ENCODE measurements at regions not wholly inside any gene's neighbourhood (a gene's known extent, or its start where the extent isn't known, plus 50 kb on each side); places are given as distances from the start of the nearest gene placed in this dataset.

- no peak for TF ChIP-seq CTCF (IDR thresholded peaks at IDR 0.05; ENCODE audit: low read depth, low read length, poor library complexity, severe bottlenecking)
- TF ChIP-seq EZH2phosphoT487 (IDR thresholded peaks at IDR 0.05; ENCODE audit: borderline replicate concordance, low read length): no peak
- Histone ChIP-seq H3K36me3 (ENCODE audit: control insufficient read depth, low read length) (no peaks in the 10 kb centered on the region), H3K27ac (ENCODE audit: low read depth, low read length) (no peak overlapping the region)
Observed at GRCh38 chr1:166327886-166328285, 161.1 kb upstream of the FAM78B start.

GRCh38 chr1:166328956-166329355, 162.2 kb upstream of the FAM78B start:
- Histone ChIP-seq H3K4me2 (ENCODE audit: low read length) (no peak overlapping the region), H3K4me3 (ENCODE audit: low read length) (no peak overlapping the region), H3K36me3 (ENCODE audit: control insufficient read depth, low read length) (no peaks in the 10 kb centered on the region), H3K27ac (ENCODE audit: low read depth, low read length) (no peak overlapping the region), H3K79me2 (ENCODE audit: control insufficient read depth, low read length) (no peaks in the 10 kb centered on the region), H3F3A (ENCODE audit: control insufficient read depth, insufficient read depth) (no peaks in the 10 kb centered on the region), H3K9me3 (ENCODE audit: control insufficient read depth, insufficient read depth, low read length) (no peaks in the 10 kb centered on the region), H3K27me3 (ENCODE audit: control insufficient read depth, low read length) (no peaks in the 10 kb centered on the region), H3K4me1 (ENCODE audit: control insufficient read depth, low read length) (no peaks in the 10 kb centered on the region), H3K9me2 (replicated peaks; ENCODE audit: control insufficient read depth, low read length) (no peaks in the 10 kb centered on the region), H4K20me1 (ENCODE audit: control insufficient read depth, insufficient read depth, low read depth, low read length) (no peaks in the 10 kb centered on the region)
- TF ChIP-seq EZH2phosphoT487 (IDR thresholded peaks at IDR 0.05; ENCODE audit: borderline replicate concordance, low read length) (no peak), CTCF (IDR thresholded peaks at IDR 0.05; ENCODE audit: low read depth, low read length, poor library complexity, severe bottlenecking) (no peak)

More at GRCh38 chr1:166327886-166328285, 161.1 kb upstream of the FAM78B start:
- H4K20me1 ChIP-seq (ENCODE audit: control insufficient read depth, insufficient read depth, low read depth, low read length): no peaks in the 10 kb centered on the region
- no peaks in the 10 kb centered on the region for H3K27me3 ChIP-seq (ENCODE audit: control insufficient read depth, low read length)
- no peaks in the 10 kb centered on the region for H3K4me1 ChIP-seq (ENCODE audit: control insufficient read depth, low read length)
- no peaks in the 10 kb centered on the region for H3K79me2 ChIP-seq (ENCODE audit: control insufficient read depth, low read length)
- H3K9me3 ChIP-seq (ENCODE audit: control insufficient read depth, insufficient read depth, low read length): no peaks in the 10 kb centered on the region
- no peak overlapping the region for H3K4me2 ChIP-seq (ENCODE audit: low read length)
- H3F3A ChIP-seq (ENCODE audit: control insufficient read depth, insufficient read depth): no peaks in the 10 kb centered on the region
- no peaks in the 10 kb centered on the region for H3K9me2 ChIP-seq (replicated peaks; ENCODE audit: control insufficient read depth, low read length)
- no peak overlapping the region for H3K4me3 ChIP-seq (ENCODE audit: low read length)

GRCh38 chr1:166330096-166330495, 163.3 kb upstream of the FAM78B start:
- no peaks in the 10 kb centered on the region for H3K79me2 ChIP-seq (ENCODE audit: control insufficient read depth, low read length)
- H3F3A ChIP-seq (ENCODE audit: control insufficient read depth, insufficient read depth): no peaks in the 10 kb centered on the region
- TF ChIP-seq CTCF (IDR thresholded peaks at IDR 0.05; ENCODE audit: low read depth, low read length, poor library complexity, severe bottlenecking): no peak
- no peak for TF ChIP-seq EZH2phosphoT487 (IDR thresholded peaks at IDR 0.05; ENCODE audit: borderline replicate concordance, low read length)
- no peaks in the 10 kb centered on the region for H3K27me3 ChIP-seq (ENCODE audit: control insufficient read depth, low read length)
- no peak overlapping the region for H3K4me2 ChIP-seq (ENCODE audit: low read length)
- H3K9me3 ChIP-seq (ENCODE audit: control insufficient read depth, insufficient read depth, low read length): no peaks in the 10 kb centered on the region
- H3K4me1 ChIP-seq (ENCODE audit: control insufficient read depth, low read length): no peaks in the 10 kb centered on the region
- H3K9me2 ChIP-seq (replicated peaks; ENCODE audit: control insufficient read depth, low read length): no peaks in the 10 kb centered on the region
- no peaks in the 10 kb centered on the region for H3K36me3 ChIP-seq (ENCODE audit: control insufficient read depth, low read length)
- no peak overlapping the region for H3K27ac ChIP-seq (ENCODE audit: low read depth, low read length)
- H3K4me3 ChIP-seq (ENCODE audit: low read length): no peak overlapping the region
- no peaks in the 10 kb centered on the region for H4K20me1 ChIP-seq (ENCODE audit: control insufficient read depth, insufficient read depth, low read depth, low read length)

GRCh38 chr1:166338105-166338504, 171.3 kb upstream of the FAM78B start:
- Histone ChIP-seq H3K27me3 (ENCODE audit: control insufficient read depth, low read length) (no peaks in the 10 kb centered on the region; the same call in 1 of the 2 replicates), H3K79me2 (ENCODE audit: control insufficient read depth, low read length) (no peaks in the 10 kb centered on the region)

More at GRCh38 chr1:166338105-166338504, 171.3 kb upstream of the FAM78B start:
- Histone ChIP-seq H3K27ac (ENCODE audit: low read depth, low read length) (no peak overlapping the region), H4K20me1 (ENCODE audit: control insufficient read depth, insufficient read depth, low read depth, low read length) (no peaks in the 10 kb centered on the region), H3K9me3 (ENCODE audit: control insufficient read depth, insufficient read depth, low read length) (no peaks in the 10 kb centered on the region), H3K4me2 (ENCODE audit: low read length) (no peak overlapping the region), H3K4me3 (ENCODE audit: low read length) (no peak overlapping the region), H3K36me3 (ENCODE audit: control insufficient read depth, low read length) (no peaks in the 10 kb centered on the region), H3F3A (ENCODE audit: control insufficient read depth, insufficient read depth) (no peaks in the 10 kb centered on the region), H3K9me2 (replicated peaks; ENCODE audit: control insufficient read depth, low read length) (no peaks in the 10 kb centered on the region), H3K4me1 (ENCODE audit: control insufficient read depth, low read length) (no peaks in the 10 kb centered on the region)
- no peak for TF ChIP-seq EZH2phosphoT487 (IDR thresholded peaks at IDR 0.05; ENCODE audit: borderline replicate concordance, low read length)
- no peak for TF ChIP-seq CTCF (IDR thresholded peaks at IDR 0.05; ENCODE audit: low read depth, low read length, poor library complexity, severe bottlenecking)
